Liver (tissue), 8 donors: ENCODE measurements at regions not wholly inside any gene's neighbourhood (a gene's known extent, or its start where the extent isn't known, plus 50 kb on each side); places are given as distances from the start of the nearest gene placed in this dataset.

Experiments
- DNase-seq: peaks from one replicate; pipeline ENCODE4 v3.0.0-alpha.2; 2017; ENCODE audit warnings: low spot score
- H3K27ac ChIP-seq, 2 donors: one replicate each; pipeline ENCODE4 v1.7.0; 2013; ENCODE audit warnings: inconsistent platforms in 2 of 2, low read length in 2 of 2, control low read depth in 1 of 2, low read depth in 1 of 2, mild to moderate bottlenecking in 1 of 2
- H3K27me3 ChIP-seq, 4 donors: one replicate each; pipeline versions ENCODE4 v1.6.1 to v1.7.0; 2013; ENCODE audit warnings: low read length in 3 of 4, inconsistent platforms in 1 of 4, mild to moderate bottlenecking in 1 of 4, moderate library complexity in 1 of 4; ENCODE audit not compliant: control insufficient read depth in 4 of 4, insufficient read depth in 4 of 4
- H3K36me3 ChIP-seq, 4 donors: one replicate each; pipeline versions ENCODE4 v1.6.1 to v1.7.0; 2013; ENCODE audit warnings: low read length in 3 of 4, mild to moderate bottlenecking in 3 of 4, low read depth in 1 of 4, moderate library complexity in 1 of 4; ENCODE audit not compliant: control insufficient read depth in 4 of 4, insufficient read depth in 3 of 4
- H3K4me1 ChIP-seq, 4 donors: one replicate each; pipeline versions ENCODE4 v1.6.1 to v1.7.0; 2013; ENCODE audit warnings: low read length in 3 of 4, mild to moderate bottlenecking in 3 of 4, moderate library complexity in 1 of 4; ENCODE audit not compliant: control insufficient read depth in 4 of 4, insufficient read depth in 4 of 4
- H3K4me3 ChIP-seq, 3 donors: one replicate each; pipeline versions ENCODE4 v1.6.1 to v1.7.0; 2013; ENCODE audit warnings: low read length in 3 of 3, control low read depth in 1 of 3, low read depth in 1 of 3, mild to moderate bottlenecking in 1 of 3
- H3K9ac ChIP-seq, 2 donors: one replicate each; pipeline ENCODE4 v1.7.0; 2013; ENCODE audit warnings: low read length in 2 of 2, mild to moderate bottlenecking in 2 of 2, moderate library complexity in 2 of 2, control low read depth in 1 of 2, low read depth in 1 of 2
- H3K9me3 ChIP-seq, 4 donors: one replicate each; pipeline versions ENCODE4 v1.6.1 to v1.7.0; 2013; ENCODE audit warnings: low read length in 3 of 4; ENCODE audit not compliant: control insufficient read depth in 4 of 4
- EGR1 ChIP-seq, 2 donors: IDR thresholded peaks; 2 replicates each; pipeline ENCODE4 v1.6.1; 2016 to 2018; ENCODE audit warnings: antibody characterized with exemption in 2 of 2, low read depth in 2 of 2
- FOXA1 ChIP-seq: IDR thresholded peaks from 2 replicates; pipeline ENCODE4 v1.6.1; 2016; ENCODE audit warnings: antibody characterized with exemption
- GABPA ChIP-seq, 2 donors: IDR thresholded peaks in 1 of 2; conservative IDR thresholded peaks in 1 of 2; 2 replicates each; pipeline ENCODE4 v1.6.1; 2016; ENCODE audit warnings: antibody characterized with exemption in 2 of 2, mild to moderate bottlenecking in 1 of 2, moderate library complexity in 1 of 2
- HNF4A ChIP-seq, 2 donors: conservative IDR thresholded peaks; 2 replicates each; pipeline ENCODE4 v1.6.1; 2016; ENCODE audit warnings: antibody characterized with exemption in 2 of 2, mild to moderate bottlenecking in 2 of 2
- HNF4G ChIP-seq: IDR thresholded peaks from 2 replicates; pipeline ENCODE4 v1.6.1; 2016; ENCODE audit warnings: antibody characterized with exemption
- JUND ChIP-seq, 2 donors: IDR thresholded peaks; 2 replicates each; pipeline ENCODE4 v1.6.1; 2016; ENCODE audit warnings: antibody characterized with exemption in 2 of 2
- NR2F2 ChIP-seq: IDR thresholded peaks from 2 replicates; pipeline ENCODE4 v1.6.1; 2016; ENCODE audit warnings: antibody characterized with exemption
- RXRA ChIP-seq, 2 donors: IDR thresholded peaks; 2 replicates each; pipeline ENCODE4 v1.6.1; 2017 to 2018; ENCODE audit warnings: antibody characterized with exemption in 2 of 2, mild to moderate bottlenecking in 1 of 2
- SP1 ChIP-seq: IDR thresholded peaks from 2 replicates; pipeline ENCODE4 v1.6.1; 2018; ENCODE audit warnings: antibody characterized with exemption, mild to moderate bottlenecking
- TAF1 ChIP-seq: conservative IDR thresholded peaks from 2 replicates; pipeline ENCODE4 v1.6.1; 2016; ENCODE audit warnings: antibody characterized with exemption, mild to moderate bottlenecking
- YY1 ChIP-seq: IDR thresholded peaks from 2 replicates; pipeline ENCODE4 v1.6.1; 2016; ENCODE audit warnings: antibody characterized with exemption, mild to moderate bottlenecking
- WGBS: extraction: QIAGEN DNeasy Blood & Tissue Kit; methylation state at CpG from one replicate; pipeline ENCODE4 v1.1.7; 2013; 5-methylcytosine and 5-hydroxymethylcytosine counted together
- TF ChIP-seq, protein P1 (sequence below): IDR thresholded peaks from 2 replicates; pipeline ENCODE4 v1.6.1; 2016; ENCODE audit warnings: antibody characterized with exemption
- TF ChIP-seq, protein P2 (sequence below): IDR thresholded peaks from 2 replicates; pipeline ENCODE4 v1.6.1; 2016; ENCODE audit warnings: antibody characterized with exemption
- TF ChIP-seq, protein P3 (sequence below): IDR thresholded peaks from 2 replicates; pipeline ENCODE4 v1.6.1; 2016; ENCODE audit warnings: antibody characterized with exemption, mild to moderate bottlenecking
- TF ChIP-seq, protein P4 (sequence below): fragments of 150-350 bp; IDR thresholded peaks from 2 replicates; pipeline ENCODE4 v1.5.1; 2017; ENCODE audit warnings: improper control_type of control experiment, low read depth, low read length; ENCODE audit not compliant: missing input control
- TF ChIP-seq, protein P5 (sequence below): IDR thresholded peaks from 2 replicates; pipeline ENCODE4 v1.6.1; 2016; ENCODE audit warnings: antibody characterized with exemption
- donor health status: healthy.
- donor health status: healthy.
- donor health status: healthy.
- donor health status: healthy.
- donor health status: healthy.

DNA sequence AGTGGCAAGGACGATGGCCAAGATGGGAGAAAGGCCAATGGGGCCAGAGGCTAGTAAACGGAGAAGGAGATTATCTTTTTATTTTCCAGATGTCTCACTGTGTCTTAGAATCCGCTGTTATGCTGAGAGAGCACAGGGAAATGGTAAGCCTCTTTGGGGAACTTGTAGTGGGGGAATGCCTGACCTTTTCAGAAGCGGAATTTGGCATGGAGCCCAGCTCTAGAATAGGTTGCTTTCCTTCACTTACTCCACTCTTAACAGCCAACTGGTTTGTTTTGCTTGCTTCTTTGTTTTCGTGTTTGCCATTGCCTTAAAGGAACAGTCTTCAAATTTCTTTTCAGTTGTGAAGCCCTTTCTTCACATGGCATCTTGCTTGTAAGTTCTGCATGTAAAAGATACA lies 316.2 kb upstream of the THRB start (continued):
- TF ChIP-seq, protein P1, sequence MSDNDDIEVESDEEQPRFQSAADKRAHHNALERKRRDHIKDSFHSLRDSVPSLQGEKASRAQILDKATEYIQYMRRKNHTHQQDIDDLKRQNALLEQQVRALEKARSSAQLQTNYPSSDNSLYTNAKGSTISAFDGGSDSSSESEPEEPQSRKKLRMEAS: no peak
- TF ChIP-seq, protein P2, sequence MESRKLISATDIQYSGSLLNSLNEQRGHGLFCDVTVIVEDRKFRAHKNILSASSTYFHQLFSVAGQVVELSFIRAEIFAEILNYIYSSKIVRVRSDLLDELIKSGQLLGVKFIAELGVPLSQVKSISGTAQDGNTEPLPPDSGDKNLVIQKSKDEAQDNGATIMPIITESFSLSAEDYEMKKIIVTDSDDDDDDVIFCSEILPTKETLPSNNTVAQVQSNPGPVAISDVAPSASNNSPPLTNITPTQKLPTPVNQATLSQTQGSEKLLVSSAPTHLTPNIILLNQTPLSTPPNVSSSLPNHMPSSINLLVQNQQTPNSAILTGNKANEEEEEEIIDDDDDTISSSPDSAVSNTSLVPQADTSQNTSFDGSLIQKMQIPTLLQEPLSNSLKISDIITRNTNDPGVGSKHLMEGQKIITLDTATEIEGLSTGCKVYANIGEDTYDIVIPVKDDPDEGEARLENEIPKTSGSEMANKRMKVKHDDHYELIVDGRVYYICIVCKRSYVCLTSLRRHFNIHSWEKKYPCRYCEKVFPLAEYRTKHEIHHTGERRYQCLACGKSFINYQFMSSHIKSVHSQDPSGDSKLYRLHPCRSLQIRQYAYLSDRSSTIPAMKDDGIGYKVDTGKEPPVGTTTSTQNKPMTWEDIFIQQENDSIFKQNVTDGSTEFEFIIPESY: no peak

DNA sequence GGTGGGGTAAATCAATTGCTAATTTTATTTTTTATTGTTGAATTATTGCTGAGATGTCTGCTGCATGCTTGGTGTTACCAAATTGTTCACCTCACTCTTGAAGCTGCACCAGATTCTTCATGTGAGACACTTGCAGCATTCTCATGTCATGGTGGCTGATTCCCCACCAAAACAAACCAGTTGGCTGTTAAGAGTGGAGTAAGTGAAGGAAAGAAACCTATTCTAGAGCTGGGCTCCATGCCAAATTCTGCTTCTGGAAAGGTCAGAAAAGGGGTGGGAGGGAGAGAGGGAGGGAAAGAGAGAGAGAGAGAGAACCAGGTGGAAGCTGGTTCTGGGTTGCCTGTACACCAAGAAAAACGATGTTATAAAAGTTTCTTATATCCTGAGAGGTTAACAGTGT lies 317.5 kb upstream of the THRB start:
- TF ChIP-seq, protein P3, sequence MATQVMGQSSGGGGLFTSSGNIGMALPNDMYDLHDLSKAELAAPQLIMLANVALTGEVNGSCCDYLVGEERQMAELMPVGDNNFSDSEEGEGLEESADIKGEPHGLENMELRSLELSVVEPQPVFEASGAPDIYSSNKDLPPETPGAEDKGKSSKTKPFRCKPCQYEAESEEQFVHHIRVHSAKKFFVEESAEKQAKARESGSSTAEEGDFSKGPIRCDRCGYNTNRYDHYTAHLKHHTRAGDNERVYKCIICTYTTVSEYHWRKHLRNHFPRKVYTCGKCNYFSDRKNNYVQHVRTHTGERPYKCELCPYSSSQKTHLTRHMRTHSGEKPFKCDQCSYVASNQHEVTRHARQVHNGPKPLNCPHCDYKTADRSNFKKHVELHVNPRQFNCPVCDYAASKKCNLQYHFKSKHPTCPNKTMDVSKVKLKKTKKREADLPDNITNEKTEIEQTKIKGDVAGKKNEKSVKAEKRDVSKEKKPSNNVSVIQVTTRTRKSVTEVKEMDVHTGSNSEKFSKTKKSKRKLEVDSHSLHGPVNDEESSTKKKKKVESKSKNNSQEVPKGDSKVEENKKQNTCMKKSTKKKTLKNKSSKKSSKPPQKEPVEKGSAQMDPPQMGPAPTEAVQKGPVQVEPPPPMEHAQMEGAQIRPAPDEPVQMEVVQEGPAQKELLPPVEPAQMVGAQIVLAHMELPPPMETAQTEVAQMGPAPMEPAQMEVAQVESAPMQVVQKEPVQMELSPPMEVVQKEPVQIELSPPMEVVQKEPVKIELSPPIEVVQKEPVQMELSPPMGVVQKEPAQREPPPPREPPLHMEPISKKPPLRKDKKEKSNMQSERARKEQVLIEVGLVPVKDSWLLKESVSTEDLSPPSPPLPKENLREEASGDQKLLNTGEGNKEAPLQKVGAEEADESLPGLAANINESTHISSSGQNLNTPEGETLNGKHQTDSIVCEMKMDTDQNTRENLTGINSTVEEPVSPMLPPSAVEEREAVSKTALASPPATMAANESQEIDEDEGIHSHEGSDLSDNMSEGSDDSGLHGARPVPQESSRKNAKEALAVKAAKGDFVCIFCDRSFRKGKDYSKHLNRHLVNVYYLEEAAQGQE: no peak
- TF ChIP-seq HNF4G (no peak), RXRA (IDR thresholded peaks at IDR 0.05) (no peak), NR2F2 (no peak), YY1 (no peak), SP1 (no peak), FOXA1 (no peak), HNF4A (conservative IDR thresholded peaks at IDR 0.05) (no peak), EGR1 (IDR thresholded peaks at IDR 0.05; ENCODE audit: low read depth in 2 of 2) (no peak), GABPA (IDR thresholded peaks at IDR 0.05 in 1 of 2, conservative IDR thresholded peaks at IDR 0.05 in 1 of 2) (no peak), JUND (IDR thresholded peaks at IDR 0.05) (no peak), TAF1 (no peak)
- TF ChIP-seq, protein P4, sequence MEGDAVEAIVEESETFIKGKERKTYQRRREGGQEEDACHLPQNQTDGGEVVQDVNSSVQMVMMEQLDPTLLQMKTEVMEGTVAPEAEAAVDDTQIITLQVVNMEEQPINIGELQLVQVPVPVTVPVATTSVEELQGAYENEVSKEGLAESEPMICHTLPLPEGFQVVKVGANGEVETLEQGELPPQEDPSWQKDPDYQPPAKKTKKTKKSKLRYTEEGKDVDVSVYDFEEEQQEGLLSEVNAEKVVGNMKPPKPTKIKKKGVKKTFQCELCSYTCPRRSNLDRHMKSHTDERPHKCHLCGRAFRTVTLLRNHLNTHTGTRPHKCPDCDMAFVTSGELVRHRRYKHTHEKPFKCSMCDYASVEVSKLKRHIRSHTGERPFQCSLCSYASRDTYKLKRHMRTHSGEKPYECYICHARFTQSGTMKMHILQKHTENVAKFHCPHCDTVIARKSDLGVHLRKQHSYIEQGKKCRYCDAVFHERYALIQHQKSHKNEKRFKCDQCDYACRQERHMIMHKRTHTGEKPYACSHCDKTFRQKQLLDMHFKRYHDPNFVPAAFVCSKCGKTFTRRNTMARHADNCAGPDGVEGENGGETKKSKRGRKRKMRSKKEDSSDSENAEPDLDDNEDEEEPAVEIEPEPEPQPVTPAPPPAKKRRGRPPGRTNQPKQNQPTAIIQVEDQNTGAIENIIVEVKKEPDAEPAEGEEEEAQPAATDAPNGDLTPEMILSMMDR: no peak
- TF ChIP-seq, protein P5, sequence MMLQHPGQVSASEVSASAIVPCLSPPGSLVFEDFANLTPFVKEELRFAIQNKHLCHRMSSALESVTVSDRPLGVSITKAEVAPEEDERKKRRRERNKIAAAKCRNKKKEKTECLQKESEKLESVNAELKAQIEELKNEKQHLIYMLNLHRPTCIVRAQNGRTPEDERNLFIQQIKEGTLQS: no peak
- TF ChIP-seq, protein P1: no peak
- TF ChIP-seq, protein P2: no peak
- Histone ChIP-seq H3K27ac (no peak overlapping the region), H3K9me3 (no peaks in the 10 kb centered on the region), H3K27me3 (peaks cover 0 to 2% (median 0%) of the 10 kb centered on the region in 4 donors), H3K9ac (no peak overlapping the region), H3K36me3 (no peaks in the 10 kb centered on the region), H3K4me3 (no peak overlapping the region), H3K4me1 (no peaks in the 10 kb centered on the region)
- DNase-seq: no peak
- WGBS: 59% methylated on average over 1 of the region's 1 CpG
